ENCODE measurements at regions not wholly inside any gene's neighbourhood (a gene's known extent, or its start where the extent isn't known, plus 50 kb on each side); places are given as distances from the start of the nearest gene placed in this dataset.
A peak's percentile ranks its signal among the peaks of the same experiment; 100 is the strongest.

DNA sequence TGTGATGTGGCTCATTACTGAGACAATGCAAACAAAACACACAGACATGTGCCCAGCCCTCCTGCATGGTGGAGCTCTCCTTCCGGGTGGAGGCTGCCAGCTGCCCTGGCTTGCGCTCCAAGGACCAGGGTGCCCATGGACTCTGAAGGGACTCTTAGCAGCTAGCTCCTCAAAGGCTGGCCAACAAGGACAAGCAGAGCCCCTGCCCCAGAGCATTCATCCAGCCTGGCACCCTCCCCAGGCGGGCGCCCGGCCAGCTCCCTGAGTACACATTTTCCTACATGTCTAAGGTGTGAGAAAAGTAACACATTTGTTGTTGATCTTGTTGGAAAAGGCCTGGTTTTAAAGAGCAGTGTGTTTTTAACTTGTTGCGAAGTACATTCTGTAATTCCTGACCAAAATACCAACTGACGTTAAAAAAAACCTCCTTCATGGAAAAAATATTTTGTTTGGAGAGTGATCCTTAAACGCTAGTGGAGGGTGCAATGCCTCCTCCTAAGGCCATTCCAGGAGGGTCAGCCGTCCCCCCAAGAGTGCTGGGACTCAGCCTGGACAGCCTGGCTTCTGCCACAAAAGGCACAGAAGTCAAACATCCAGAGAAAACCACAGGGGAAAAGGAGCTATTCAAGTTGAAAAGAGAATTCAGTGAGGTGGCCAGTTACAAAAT is 86.9 kb downstream of the KLF15 start:
- DNase-seq (ENCODE audit: low spot score in 2 of 2) (no peak), ATAC-seq (no peak)
- Mint-ChIP-seq H3K36me3 (no peaks in the 10 kb centered on the region), H3K27ac (no peak overlapping the region), H3K9me3 (no peaks in the 10 kb centered on the region)

DNA sequence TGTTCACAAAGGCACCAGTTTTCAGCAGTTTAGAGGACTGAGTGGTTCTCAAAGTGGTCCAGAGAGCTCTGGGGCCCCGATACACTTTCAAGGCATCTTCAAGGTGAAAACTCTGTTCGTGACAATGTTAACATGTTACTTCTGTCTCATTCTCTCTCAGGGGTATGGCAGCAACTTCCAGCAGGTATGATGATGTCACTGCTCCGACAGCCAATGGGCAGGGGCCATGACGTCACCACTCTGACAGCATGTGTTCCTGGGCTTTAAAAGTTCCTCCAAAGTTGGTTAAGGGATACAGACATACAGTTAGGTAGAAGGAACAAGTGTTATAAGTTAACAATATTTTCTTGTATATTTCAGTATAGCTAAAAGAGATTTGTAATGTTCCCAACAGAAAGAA is 87.9 kb downstream of the KLF15 start:
- Mint-ChIP-seq H3K27ac (no peak overlapping the region), H3K36me3 (no peaks in the 10 kb centered on the region), H3K9me3 (no peaks in the 10 kb centered on the region)
- no peak for ATAC-seq
- no peak for DNase-seq (ENCODE audit: low spot score in 2 of 2)

DNA sequence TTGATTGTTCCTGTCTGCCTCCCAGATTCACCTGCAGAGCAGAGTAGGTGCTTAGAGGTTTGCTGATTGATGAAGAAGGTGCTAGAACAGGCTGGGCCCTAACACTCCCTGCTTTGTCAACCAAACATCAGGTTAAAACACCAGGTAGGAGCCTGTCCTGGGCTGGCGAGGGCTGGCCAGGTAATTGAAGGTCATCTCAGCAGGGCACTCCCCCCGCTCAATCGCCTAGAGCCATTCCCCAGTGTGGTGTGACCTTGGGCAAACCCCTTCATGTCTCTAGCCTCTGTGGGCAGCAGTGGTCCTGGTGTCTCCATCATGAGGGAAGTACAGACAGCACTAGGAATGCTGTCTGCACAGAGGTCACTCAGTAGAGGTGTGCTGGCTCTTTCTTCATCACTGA is 88.3 kb downstream of the KLF15 start:
- H3K27ac Mint-ChIP-seq, result no peak overlapping the region
- no peaks in the 10 kb centered on the region for H3K36me3 Mint-ChIP-seq
- ATAC-seq, result no peak
- no peaks in the 10 kb centered on the region for H3K9me3 Mint-ChIP-seq
- no peak for DNase-seq (ENCODE audit: low spot score in 2 of 2)

DNA sequence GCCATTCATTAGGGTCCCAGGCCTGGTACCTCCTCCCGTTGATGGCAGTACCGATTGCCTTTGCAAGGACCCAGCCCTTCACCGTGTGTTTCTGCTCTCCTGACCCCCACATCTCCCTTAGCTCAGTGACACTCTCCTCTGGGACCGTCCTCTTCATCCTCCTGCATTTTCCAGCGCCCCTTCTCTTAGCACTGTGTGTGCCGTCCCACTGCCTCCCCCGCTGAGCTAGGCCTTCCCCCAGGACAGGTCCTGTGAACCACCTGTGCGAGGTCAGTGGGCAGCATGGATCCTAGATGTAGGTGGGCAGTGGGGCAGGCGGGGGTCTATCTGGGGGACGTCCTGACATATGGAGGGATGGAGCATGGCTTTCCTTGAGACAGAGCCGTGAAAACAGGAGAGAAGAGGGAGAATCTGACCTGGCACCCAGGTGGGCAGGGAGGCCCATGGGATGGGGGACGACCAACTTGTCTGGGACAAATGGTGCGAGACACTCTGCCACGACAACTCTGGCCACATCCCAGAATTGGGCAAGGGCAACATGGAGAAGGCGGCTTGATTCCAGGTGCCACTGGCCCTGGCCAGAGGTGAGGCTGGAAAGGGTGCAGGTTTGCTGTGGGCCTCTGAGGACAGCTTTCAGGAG is 87.7 kb upstream of the ALDH1L1 start:
- DNase-seq (ENCODE audit: low spot score in 2 of 2) (no peak), ATAC-seq (no peak)
- H3K9me3 Mint-ChIP-seq, result no peaks in the 10 kb centered on the region
- no peak overlapping the region for H3K27ac Mint-ChIP-seq
- H3K36me3 Mint-ChIP-seq, result no peaks in the 10 kb centered on the region

DNA sequence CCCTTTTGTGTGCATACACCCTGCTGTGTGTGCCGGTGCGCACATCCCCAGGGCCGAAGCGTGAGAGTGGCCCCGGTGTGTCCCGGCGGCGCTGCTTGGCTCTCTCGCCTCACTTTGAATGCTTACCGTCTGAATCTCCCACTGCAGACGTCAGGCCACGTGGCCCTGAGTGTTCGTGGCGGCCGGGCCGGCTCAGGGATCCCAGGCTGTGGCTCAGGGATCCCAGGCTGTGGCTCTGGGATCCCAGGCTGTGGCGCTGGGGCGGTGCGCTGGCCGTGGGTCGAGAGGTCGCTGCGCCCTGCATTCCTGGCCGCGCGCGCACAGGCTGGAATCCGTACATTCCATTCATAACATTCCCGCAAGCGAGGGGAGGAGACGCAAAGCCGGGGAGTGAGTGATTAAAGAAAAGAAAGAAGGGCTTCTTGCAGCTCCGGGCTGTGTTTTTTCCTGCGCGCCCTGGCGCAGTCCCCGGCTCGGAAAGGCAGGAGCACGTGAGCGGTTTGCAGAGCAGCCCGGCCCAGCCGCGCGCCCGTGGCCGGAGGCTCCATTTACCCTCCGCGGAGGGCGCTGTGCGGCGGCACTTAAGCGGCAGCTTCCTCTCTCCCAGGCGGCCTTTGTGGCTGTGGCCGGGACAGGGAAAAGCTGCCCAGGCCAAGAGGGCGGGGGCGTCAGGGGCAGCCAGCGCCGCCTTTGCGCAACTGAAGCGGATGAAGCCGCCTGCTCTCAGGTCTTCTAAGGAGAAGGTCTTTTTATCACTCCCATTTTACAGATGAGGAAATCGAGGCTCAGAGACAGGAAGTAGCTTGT is 87.0 kb upstream of the ALDH1L1 start:
- no peaks in the 10 kb centered on the region for H3K9me3 Mint-ChIP-seq
- H3K36me3 Mint-ChIP-seq, result no peaks in the 10 kb centered on the region
- DNase-seq (ENCODE audit: low spot score in 2 of 2) (no peak), ATAC-seq (no peak)
- H3K27ac Mint-ChIP-seq, result no peak overlapping the region

DNA sequence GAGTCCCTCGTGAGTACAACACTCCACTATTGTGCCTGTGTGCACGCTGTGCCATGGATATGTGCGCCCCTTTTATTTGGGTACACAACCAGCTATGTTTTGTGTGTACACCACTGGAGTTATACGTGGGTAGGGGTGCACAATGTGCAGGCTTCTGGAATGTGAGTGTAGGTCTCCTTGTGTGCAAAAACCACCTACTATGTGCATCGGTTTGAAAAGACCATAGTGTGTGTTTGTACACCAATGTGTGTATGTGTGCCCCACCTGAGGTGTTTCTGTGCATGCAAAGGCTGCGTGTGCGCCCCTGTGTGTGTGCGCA is 86.4 kb upstream of the ALDH1L1 start:
- Mint-ChIP-seq H3K9me3 (no peaks in the 10 kb centered on the region), H3K27ac (no peak overlapping the region), H3K36me3 (no peaks in the 10 kb centered on the region)
- no peak for ATAC-seq
- DNase-seq (ENCODE audit: low spot score in 2 of 2), result no peak

DNA sequence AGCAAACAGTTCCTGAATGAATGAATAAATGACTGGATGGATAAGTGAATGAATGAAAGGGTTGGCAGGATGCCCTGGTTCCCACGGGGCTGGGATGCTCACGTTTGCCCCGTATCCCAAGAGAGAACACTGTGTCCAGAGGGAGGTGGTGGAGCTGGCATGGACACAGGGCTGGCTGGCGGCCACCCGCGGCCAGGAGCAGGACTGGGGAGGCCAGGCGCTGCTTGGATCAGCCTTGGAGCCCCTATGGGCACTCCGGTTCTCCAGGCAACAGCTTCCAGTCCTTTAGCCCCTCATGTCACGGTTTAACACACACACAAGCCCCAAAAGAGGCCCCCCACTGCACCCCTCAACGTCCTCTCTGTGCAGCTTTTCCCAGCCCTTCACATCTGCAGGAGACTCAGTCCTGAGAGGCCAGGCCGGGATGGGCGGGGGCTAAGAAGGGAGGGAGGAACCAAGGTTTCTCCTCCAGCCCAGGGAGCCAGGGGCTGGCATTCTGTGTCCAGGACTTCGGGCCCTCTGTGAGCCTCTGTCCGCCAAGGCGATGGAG is 86.0 kb upstream of the ALDH1L1 start:
- Mint-ChIP-seq H3K36me3 (no peaks in the 10 kb centered on the region), H3K9me3 (no peaks in the 10 kb centered on the region), H3K27ac (no peak overlapping the region)
- DNase-seq (ENCODE audit: low spot score in 2 of 2), result no peak
- ATAC-seq, result no peak

DNA sequence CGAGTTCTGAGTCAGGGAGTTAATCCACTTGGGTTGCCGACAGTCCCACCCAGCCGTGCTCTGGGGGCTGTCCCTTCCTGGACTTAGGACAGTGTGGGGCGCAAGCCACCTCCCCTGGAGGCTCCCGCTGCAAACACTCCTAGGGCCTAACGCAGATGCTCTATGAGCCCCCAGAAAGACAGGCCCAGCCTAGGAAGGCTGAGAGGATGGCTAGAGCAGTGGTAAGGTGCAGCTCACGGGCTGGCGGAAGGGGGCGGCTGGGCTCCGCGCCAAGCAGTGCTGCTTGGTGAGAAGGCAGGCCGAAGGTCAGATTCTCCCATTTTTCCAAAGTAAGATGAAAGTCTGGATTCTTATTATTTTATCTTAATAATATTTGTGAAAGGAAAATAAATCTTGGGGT is 84.6 kb upstream of the ALDH1L1 start:
- no peak for ATAC-seq
- Mint-ChIP-seq H3K36me3 (no peaks in the 10 kb centered on the region), H3K27ac (no peak overlapping the region), H3K9me3 (no peaks in the 10 kb centered on the region)
- no peak for DNase-seq (ENCODE audit: low spot score in 2 of 2)

DNA sequence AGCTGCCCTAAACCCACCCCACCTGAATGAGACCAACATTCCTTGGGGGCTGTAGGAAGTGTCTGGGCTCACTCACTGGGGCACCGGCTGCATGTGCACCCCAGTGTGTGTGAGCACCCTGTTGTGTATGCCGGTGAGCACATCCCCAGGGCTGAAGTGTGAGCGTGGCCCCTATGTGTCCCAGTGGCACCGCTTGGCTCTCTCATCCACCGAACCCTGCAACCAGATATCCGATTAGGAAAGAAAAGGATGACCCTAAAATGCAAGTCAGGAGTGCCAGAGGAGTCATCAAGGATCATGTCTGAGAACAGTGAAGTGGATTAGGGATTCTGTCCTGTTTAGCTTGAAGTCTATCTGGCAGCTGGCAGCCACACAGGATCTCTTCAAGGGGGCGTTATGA is 84.0 kb upstream of the ALDH1L1 start:
- no peak overlapping the region for H3K27ac Mint-ChIP-seq
- H3K36me3 Mint-ChIP-seq, result no peaks in the 10 kb centered on the region
- ATAC-seq (no peak), DNase-seq (ENCODE audit: low spot score in 2 of 2) (no peak)
- H3K9me3 Mint-ChIP-seq, result no peaks in the 10 kb centered on the region

DNA sequence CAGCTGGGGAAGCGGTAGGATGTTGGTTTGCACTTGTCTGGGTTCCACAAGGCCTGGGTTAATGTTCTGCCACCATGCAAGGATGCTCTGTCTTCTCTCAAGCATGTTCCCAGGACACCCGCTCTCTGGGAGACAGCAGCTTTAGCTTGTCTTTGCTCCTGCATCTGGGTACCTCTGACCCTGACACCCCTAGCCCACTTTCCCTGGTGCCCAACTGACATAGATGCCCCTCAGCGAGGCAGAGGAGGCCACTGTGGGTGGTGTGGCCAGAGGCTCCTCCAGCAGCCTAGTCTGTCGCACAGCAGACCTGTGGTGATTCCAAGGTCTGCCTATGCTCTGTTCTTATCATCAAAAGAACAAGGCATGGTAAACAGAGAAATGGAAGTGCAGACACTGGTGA is 83.6 kb upstream of the ALDH1L1 start:
- no peak for ATAC-seq
- DNase-seq (ENCODE audit: low spot score in 2 of 2), result no peak
- H3K27ac Mint-ChIP-seq, result no peak overlapping the region
- no peaks in the 10 kb centered on the region for H3K36me3 Mint-ChIP-seq
- H3K9me3 Mint-ChIP-seq, result no peaks in the 10 kb centered on the region

DNA sequence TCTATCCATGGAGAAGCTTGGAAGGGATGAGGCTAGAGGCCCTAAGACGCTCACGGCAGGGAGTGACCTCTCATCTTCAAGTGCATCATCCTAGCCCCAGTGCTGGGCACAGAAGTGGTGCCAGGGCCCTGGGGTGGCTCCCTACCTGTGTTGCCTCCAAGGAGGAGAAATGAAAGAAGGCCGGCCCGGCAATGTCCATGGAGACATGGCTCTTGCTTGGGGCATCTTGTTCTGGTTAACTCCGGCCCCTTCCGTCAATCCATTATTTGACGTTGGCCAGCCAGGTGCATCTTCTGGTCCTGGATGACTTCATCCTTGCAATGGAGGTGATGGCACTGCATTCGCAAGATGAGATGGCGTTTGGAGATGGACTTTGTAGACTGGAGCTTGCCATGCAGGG is 83.2 kb upstream of the ALDH1L1 start:
- Mint-ChIP-seq H3K9me3 (no peaks in the 10 kb centered on the region), H3K36me3 (no peaks in the 10 kb centered on the region), H3K27ac (no peak overlapping the region)
- no peak for ATAC-seq
- no peak for DNase-seq (ENCODE audit: low spot score in 2 of 2)

DNA sequence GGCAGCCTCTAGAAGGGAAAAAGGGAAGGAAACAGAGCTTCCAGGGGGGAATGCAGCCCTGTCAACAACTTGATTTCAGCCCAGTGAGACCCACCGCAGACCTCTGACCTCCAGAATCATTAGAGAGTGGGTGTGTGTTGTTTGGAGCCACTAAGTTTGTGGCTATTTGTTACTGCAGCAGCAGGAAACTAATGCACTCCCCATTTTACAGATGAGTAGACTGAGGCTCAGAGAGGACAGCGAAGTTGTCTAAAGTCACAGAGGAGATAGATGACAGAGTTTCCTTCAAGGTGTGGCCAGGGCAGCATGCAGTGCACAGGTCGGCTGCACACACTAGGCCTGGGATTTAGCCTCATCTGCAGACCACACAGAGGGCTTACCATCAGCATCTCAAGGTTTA is 81.8 kb upstream of the ALDH1L1 start:
- Mint-ChIP-seq H3K36me3 (no peaks in the 10 kb centered on the region), H3K9me3 (no peaks in the 10 kb centered on the region), H3K27ac (no peak overlapping the region)
- no peak for DNase-seq (ENCODE audit: low spot score in 2 of 2)
- ATAC-seq, result no peak

DNA sequence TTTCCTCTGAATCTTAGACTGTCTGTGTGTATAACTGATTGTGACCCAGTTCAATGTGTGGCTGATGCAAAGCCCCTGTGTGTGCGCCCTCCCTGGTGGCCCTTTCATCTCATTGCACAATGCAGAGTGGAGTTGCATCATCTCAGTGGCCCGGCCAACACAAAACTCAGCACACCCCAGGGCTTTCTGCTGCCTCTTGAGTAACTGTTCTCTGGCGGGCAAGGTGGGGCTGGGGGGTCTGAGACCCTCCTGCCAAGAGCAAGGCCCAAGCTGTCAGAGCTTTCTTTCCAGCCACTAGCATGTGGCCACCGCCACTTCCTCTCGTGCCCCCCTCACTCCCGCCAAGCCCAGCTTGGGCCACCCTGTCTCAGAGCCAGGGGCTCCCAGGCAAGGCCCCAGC is 80.7 kb upstream of the ALDH1L1 start:
- ATAC-seq (no peak), DNase-seq (ENCODE audit: low spot score in 2 of 2) (no peak)
- H3K9me3 Mint-ChIP-seq, result no peaks in the 10 kb centered on the region
- no peaks in the 10 kb centered on the region for H3K36me3 Mint-ChIP-seq
- no peak overlapping the region for H3K27ac Mint-ChIP-seq

DNA sequence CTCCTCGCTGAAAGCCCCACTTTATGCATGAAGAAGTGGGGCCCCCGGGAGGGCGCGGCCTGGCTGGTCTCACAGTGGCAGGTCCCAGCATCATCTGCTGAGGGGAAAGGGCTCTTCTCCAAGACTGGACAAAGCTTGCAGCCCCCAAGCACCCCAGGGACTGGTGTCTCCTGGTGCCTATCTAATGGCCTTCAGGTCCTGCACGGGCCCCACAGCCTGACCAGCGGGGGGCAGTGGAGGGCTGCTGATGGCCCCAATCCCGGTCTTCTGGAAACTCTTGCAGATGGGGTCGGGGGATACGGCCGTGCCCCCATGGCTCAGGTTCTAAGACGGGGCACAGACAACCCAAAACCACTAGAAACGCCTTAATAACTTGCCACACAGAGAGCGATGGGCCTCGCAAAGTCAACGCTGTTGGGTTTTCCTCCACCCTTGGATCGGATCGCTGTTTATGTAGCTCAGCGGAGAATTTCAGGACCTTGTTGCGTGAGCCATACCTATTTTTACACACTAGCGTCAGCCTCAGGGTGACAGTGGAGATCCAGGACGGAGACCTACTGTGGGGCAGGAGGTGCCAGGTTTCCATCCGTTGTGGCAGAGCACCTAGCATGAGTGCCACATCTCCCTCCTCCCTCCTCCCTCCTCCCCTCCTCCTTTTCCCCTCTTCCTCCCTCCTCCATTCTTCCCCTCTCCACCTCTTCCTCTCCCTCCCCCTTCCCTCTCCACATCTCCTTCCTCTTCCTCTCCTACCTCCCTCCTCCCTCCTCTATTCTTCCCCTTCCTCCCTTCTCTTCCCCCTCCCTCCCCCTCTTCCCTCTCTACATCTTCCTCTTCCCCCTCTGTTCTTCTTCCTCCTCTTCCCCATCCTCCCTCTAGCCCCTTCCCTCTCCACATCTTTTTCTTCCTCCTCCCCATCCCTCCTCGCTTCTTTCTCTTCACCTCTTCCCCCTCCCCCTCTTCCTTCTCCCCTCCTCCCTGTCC is 79.3 kb upstream of the ALDH1L1 start:
- DNase-seq (ENCODE audit: low spot score in 2 of 2) (peak in 1 of 2 donors; percentile 17), ATAC-seq (no peak)
- H3K36me3 Mint-ChIP-seq, result no peaks in the 10 kb centered on the region
- no peak overlapping the region for H3K27ac Mint-ChIP-seq
- no peaks in the 10 kb centered on the region for H3K9me3 Mint-ChIP-seq

DNA sequence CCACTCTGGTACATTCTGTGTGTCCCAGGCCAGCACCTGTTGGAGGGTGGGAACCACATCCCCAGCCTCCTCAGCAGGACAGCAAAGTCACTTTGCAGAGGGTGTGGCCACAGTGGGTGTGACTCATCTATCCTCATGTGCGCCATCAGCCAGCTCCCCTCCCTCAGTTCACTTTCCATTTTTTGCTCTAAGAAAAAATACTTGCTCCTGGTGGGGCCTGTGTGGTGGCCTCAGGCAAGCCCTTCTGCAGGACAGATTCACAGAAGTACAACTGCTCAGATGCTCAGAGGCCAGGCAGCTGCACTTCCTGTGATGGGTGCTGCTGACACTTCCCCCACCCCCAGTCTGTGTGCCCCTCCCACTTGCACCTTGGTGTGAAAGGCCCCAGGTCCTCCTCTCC is 78.3 kb upstream of the ALDH1L1 start:
- ATAC-seq (peak in 1 of 2 donors; percentile 22), DNase-seq (ENCODE audit: low spot score in 2 of 2) (no peak)

DNA sequence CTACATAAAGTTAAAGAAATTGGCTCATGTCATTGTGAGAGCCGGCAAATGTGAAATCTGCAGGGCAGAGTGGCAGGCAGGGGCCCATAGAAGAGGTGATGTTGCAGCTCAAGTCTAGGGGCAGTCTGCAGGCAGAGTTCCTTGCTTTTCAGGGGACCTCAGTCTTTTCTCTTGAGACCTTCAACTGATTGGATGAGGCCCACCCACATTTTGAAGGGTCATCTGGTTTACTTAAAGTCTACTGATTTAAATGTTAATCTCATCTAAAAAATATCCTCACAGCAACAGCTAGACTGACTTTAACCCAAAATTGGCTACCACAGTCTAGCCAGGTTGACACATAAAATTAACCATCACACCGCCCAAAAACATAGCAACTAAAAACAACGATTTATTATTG is 77.6 kb upstream of the ALDH1L1 start:
- H3K9me3 Mint-ChIP-seq, result no peaks in the 10 kb centered on the region
- DNase-seq (ENCODE audit: low spot score in 2 of 2), result no peak
- ATAC-seq, result no peak
- H3K27ac Mint-ChIP-seq, result no peak overlapping the region
- H3K36me3 Mint-ChIP-seq, result no peaks in the 10 kb centered on the region

More for the DNA sequence above, 78.3 kb upstream of the ALDH1L1 start:
- no peaks in the 10 kb centered on the region for H3K9me3 Mint-ChIP-seq
- no peaks in the 10 kb centered on the region for H3K36me3 Mint-ChIP-seq
- peak overlapping the region in 1 of 2 donors; percentile 65 for H3K27ac Mint-ChIP-seq

DNA sequence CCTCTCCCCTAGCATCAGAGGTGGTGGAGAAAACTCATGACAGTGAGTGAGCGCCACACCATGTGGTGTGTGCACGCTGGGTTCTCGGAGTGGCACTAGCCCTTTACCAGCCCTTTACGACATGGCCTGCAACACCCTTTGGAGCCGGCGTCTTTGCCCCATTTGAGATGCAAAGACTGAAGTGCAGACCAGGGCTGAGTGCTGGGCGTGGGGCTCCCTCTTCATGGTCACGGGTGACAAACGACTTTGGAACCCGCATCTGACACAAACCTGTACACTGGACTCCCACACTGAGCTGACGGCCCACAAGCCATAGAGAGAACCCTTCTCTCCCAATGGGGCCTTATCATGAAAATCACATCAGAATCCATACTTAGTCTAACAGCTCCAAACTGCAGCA is 76.8 kb upstream of the ALDH1L1 start:
- ATAC-seq (no peak), DNase-seq (ENCODE audit: low spot score in 2 of 2) (no peak)
- H3K36me3 Mint-ChIP-seq, result no peaks in the 10 kb centered on the region
- no peaks in the 10 kb centered on the region for H3K9me3 Mint-ChIP-seq
- no peak overlapping the region for H3K27ac Mint-ChIP-seq
